ENCODE measurements at regions not wholly inside any gene's neighbourhood (a gene's known extent, or its start where the extent isn't known, plus 50 kb on each side); places are given as distances from the start of the nearest gene placed in this dataset.

GRCh38 chr18:56270671-56271250, 367.6 kb downstream of the TXNL1 start:
- DNase-seq = no peak

GRCh38 chr18:56269958-56270357, 368.4 kb downstream of the TXNL1 start:
- no peak for DNase-seq

DNA sequence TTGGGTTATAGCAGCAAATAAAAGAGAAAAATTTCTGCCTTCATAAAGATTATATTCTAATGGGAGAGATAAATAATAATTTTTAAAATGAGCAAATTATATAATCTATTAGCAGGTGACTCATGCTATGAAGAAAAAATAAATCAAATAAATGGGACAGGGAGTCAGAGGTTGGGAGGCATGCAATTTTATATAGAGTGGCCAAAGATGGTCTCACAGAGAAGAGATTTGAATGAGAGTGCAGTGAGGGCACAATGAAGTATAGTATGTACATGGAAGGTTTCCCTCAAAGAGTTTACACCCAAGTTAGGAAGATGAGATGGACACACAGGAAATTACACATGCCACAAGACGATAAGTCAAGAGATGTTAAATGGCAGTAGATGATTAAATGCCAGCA, 369.4 kb downstream of the TXNL1 start:
- DNase-seq = no peak

- no peak for DNase-seq
Measured at GRCh38 chr18:56267334-56267733, 371.1 kb downstream of the TXNL1 start.

GRCh38 chr18:56258178-56258577, 380.2 kb downstream of the TXNL1 start:
- no peak for DNase-seq

GRCh38 chr18:56257205-56257604, 381.2 kb downstream of the TXNL1 start:
- no peak for DNase-seq

DNA sequence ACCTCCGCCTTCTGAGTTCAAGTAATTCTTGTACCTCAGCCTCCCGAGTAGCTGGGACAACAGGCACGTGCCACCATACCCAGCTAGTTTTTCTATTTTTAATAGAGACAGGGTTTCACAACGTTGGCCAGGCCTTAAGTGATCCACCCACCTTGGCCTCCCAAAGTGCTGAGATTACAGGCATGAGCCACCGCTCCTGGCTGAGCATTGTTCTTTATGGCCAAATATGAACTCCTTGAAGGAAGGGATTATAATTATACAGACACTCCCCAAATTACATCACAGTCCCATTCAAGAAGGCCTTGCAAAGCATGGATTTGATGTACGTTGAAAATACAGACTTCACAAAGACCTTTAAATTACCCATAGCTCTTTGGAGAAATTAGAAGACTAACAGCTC, 381.7 kb downstream of the TXNL1 start:
- DNase-seq = no peak

DNA sequence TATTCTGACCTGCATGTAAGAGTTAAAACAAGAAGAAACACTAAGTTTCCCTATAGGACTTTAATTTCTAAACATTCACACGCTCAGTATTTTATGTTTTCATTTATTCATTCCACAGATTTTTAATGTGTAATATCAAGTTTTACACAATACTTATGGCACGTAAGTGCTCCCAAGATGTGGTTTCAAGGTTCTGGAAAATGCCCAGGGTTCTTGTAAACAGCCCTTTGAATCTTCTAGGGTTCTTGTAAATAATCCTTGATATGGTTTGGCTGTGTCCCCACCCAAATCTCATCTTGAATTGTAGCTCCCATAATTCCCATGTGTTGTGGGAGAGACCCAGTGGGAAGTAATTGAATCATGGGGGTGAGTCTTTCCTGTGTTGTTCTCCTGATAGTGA, 383.0 kb downstream of the TXNL1 start:
- no peak for DNase-seq

- DNase-seq = no peak
Measured at GRCh38 chr18:56252456-56252855, 385.9 kb downstream of the TXNL1 start.

DNA sequence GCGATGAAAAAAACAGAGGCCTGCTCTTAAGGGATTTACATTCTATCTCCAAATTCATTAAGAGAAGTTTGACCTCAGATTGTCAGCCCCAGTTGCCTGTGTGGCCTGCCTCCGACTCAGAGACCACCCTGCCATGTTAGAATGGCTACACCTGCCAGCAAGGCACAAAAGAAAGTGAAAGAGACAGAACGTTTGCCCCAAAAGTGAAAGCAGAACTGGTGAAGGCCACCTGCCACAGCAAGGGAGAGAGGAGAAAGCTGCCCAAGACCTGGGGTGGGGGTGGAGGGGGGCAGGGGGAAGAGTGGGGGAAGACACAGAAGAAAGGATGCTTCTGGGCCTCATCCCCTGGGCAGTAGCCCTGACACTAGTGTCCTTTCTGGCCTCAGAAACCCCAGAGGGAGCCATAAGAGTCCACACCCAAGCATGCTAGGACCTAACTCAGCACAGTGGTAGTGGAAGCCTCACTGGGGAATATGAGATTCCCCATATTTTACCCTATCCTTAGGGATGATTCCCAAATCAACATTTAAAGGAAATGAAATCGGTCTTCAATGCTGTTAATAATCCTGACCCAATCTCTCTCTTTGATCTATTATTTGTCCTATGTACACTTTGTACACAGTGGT, 389.7 kb downstream of the TXNL1 start:
- DNase-seq = no peak

DNA sequence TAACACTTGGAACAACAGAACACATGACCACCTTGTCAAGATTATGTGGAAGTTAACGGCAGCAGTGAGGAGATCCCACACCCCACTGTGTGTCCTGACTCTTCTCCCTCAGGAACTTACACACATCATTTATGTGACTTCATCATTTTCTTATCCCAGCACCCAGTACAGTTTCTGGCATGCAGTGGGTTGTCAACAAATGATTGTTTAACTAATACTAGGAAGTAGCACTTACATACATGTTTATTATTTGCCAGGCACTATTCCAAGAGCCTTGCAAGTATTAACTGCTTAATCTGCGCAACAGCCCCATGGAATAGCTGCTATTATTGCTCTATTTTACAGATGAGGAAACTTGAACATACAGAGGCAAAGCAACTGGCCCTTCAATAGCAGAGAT, 391.5 kb downstream of the TXNL1 start:
- DNase-seq = no peak

GRCh38 chr18:56245866-56246580, 392.4 kb downstream of the TXNL1 start:
- no peak for DNase-seq

GRCh38 chr18:56240405-56240804, 398.0 kb downstream of the TXNL1 start:
- no peak for DNase-seq

GRCh38 chr18:56238576-56238975, 399.8 kb downstream of the TXNL1 start:
- no peak for DNase-seq

DNA sequence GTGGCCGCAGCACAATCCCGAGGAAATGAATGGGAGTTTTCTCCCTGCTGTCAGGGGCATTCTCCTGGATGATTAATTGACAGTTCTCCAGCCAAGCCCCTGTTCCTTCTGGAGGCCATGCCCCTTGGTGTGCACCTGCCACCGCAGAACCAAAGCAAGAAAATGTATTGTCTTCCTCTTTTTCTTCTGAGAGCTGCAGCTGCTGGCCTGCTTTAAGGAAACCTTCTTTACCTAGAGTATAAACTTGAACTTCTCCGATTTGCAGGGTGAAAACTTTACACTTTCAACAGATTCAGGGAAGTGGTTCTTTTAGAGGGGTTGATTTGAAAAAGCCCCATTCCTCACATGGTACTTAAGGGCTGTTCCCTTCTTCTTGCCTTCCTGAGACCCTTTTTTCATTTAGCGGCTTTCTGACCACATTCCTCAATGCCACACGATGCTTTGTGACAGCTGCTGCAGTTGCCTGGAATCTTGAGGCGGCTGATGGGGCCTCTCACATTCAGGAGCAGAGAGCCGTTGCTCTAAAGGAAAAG, 402.8 kb downstream of the TXNL1 start:
- no peak for DNase-seq

- no peak for DNase-seq
Measured at GRCh38 chr18:56235071-56235470, 403.3 kb downstream of the TXNL1 start.

DNA sequence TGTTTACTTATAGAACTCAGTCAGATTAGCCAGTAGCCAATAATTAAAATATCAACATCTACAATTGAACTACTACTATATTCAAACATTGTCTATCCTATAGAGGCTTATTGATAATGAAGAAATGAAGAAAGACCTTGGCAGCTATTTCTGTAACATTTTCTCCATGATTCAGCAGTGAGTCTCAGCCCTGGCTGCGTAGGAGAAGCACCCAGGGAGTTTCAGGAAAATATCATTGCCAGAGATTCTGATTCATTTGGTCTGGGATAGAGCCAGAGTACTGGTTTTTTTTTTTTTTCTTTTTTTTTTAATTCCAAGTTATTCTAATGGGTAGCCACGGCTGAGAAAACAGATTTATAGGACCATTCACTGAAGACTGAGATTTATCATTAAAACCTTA, 404.8 kb downstream of the TXNL1 start:
- DNase-seq = no peak

- DNase-seq = no peak
Measured at GRCh38 chr18:56226025-56226424, 412.4 kb downstream of the TXNL1 start.

GRCh38 chr18:56224669-56225561, 413.5 kb downstream of the TXNL1 start:
- DNase-seq = no peak

DNA sequence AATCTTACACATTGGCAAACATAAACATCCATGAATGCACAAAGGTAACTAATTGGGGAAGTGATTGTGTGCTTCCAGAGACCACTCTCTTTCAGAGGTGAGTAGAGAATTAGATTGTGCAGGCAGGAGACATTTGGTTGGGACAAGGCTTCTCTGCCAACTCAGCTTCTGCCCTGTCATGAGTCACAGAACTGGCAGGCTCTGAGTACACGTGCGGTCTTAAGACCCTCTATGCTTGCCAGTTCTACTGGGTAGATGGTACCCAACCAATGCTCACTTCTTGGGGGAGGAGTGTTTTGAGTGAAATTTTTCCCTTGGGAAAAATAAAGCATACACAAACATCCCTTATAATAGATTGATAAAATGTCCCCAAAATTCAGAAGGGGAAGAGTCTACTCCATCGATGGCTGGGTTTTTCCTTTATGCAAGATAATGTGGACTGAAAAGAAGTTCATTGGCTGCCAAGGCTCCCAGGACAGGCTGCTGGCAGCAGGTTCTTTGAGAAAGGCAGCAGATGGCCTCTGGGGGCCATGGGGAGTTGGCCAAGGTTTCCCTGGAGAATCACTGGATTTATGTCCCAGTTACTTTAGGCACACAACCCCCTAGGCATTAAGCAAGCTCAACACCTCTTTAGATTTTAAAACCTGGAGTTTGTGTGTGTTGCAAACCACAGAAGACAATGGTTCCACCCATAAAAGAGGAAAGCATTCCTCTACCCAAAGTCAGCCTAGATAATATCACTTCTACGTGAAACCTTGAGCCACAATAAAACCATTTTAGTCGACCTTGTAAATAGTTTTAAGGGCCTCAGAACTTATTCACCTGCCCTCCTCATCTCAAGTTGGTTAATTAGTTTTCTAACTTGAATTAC, 417.0 kb downstream of the TXNL1 start:
- no peak for DNase-seq

GRCh38 chr18:56217406-56217805, 421.0 kb downstream of the TXNL1 start:
- DNase-seq = no peak

- no peak for DNase-seq
Measured at GRCh38 chr18:56214706-56215105, 423.7 kb downstream of the TXNL1 start.
